ENCODE measurements at regions not wholly inside any gene's neighbourhood (a gene's known extent, or its start where the extent isn't known, plus 50 kb on each side); places are given as distances from the start of the nearest gene placed in this dataset.

DNA sequence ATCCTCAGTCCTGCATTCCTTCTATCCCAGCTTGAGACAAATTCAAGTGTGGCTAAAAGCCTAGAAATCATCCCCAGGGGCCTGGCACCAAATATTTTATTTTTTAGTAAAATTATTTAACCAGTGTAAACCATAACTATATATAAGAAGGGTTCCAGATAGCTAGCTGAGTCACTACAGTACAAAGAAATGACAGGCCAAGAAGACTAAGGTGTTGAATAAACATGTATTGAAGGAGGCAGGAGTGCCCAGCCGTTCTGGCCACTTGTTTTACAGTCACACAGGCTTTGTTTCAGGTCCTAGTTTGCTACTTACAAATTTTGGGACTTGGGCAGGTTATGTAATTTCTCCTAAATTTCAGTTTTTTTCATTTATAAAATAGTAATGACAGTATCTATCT lies 225.9 kb upstream of the PITX2 start:
- TF ChIP-seq EZH2phosphoT487 (IDR thresholded peaks at IDR 0.05; ENCODE audit: low read depth, severe bottlenecking, unreplicated experiment), result no peak
- no peak for TF ChIP-seq EZH2 (IDR thresholded peaks at IDR 0.05; ENCODE audit: borderline replicate concordance)
- DNase-seq (ENCODE audit: low spot score), result no peak
- Histone ChIP-seq H4K20me1 (ENCODE audit: insufficient read depth, poor library complexity, severe bottlenecking) (no peaks in the 10 kb centered on the region), H3K27ac (no peak overlapping the region), H3K4me1 (ENCODE audit: insufficient read depth) (peaks cover 7% of the 10 kb centered on the region), H3K9me2 (replicated peaks; ENCODE audit: insufficient read depth) (no peaks in the 10 kb centered on the region), H3K27me3 (no peaks in the 10 kb centered on the region), H3K9me3 (ENCODE audit: low read depth) (no peaks in the 10 kb centered on the region), H2AFZ (no peak overlapping the region), H3K4me3 (no peak overlapping the region), H3K4me2 (no peak overlapping the region), H3K79me2 (no peaks in the 10 kb centered on the region), H3K36me3 (replicated peaks; ENCODE audit: insufficient read depth, low read depth) (no peaks in the 10 kb centered on the region)
- 55% methylated on average over 1 of the region's 1 CpG for WGBS (ENCODE audit: low lambda C conversion rate, missing lambda C conversion rate)

DNA sequence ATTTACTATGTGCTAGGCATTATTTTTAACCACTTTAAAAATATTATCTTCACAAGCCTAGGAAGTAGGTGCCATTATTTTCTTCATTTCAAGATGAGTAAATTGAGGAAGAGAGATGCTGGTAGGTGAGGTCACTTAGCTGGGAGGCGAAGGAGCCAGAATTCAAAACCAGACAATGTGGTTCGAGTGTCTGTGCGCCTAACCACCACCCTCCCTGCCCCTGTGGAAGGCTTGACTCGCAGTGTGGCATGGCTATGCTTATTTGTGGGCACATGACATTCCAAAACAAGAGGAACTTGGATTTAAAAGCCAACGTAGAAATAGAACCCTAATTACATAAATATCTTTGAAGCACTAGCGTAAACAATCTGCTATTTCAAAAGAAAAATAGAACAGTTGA lies 226.6 kb upstream of the PITX2 start:
- H3K4me2 ChIP-seq, result no peak overlapping the region

DNA sequence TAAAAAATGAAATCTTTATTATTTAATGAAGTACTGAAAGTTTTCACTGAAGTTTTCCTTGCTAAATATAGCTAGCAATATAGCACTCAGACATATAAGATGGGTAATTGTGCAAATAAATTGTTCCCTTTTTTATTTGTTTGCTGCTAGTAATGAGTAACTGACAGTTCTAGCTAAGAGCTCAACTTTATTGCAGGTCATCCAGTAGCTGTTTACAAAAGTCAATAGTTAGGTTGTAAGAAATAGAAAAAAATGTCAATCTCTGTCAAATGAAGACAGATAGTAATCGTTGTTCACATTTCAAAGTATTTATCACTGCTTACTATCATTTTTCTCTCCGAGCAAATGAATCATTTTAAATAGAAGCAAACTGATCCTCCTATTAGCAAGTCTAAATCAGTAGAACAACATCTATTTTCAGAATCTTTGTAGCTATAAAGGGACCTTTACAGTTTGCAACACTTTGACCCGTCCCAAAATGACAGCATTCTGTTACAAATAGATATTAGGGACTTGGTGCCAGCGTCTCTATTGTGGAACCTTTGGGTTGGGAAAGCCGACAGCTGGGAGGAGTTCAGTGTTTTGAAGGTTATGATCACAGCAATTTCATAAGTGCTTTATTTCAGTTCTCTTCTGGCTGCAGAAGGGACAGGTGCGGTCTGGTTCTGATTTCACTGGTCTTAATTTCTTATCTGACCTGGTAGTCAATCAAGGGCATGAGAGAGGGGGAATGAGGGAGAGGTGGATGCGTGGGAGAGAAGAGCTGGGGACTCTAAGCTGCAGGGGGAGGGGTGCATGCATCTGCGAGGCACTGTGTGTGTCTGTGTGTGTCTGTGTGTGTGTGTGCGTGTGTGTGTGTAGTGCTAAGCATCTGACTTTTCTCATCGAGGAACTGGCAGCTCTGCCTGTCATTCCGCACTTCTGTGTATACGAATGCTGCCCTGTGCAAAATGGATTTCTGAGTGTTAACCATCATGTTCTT lies 227.9 kb upstream of the PITX2 start:
- TF ChIP-seq EZH2phosphoT487 (IDR thresholded peaks at IDR 0.05; ENCODE audit: low read depth, severe bottlenecking, unreplicated experiment) (no peak), EZH2 (IDR thresholded peaks at IDR 0.05; ENCODE audit: borderline replicate concordance) (no peak)
- TF ChIP-seq, protein P1, sequence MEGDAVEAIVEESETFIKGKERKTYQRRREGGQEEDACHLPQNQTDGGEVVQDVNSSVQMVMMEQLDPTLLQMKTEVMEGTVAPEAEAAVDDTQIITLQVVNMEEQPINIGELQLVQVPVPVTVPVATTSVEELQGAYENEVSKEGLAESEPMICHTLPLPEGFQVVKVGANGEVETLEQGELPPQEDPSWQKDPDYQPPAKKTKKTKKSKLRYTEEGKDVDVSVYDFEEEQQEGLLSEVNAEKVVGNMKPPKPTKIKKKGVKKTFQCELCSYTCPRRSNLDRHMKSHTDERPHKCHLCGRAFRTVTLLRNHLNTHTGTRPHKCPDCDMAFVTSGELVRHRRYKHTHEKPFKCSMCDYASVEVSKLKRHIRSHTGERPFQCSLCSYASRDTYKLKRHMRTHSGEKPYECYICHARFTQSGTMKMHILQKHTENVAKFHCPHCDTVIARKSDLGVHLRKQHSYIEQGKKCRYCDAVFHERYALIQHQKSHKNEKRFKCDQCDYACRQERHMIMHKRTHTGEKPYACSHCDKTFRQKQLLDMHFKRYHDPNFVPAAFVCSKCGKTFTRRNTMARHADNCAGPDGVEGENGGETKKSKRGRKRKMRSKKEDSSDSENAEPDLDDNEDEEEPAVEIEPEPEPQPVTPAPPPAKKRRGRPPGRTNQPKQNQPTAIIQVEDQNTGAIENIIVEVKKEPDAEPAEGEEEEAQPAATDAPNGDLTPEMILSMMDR (IDR thresholded peaks at IDR 0.05; ENCODE audit: poor library complexity), result no peak
- Histone ChIP-seq H3K9me2 (replicated peaks; ENCODE audit: insufficient read depth) (no peaks in the 10 kb centered on the region), H3K36me3 (replicated peaks; ENCODE audit: insufficient read depth, low read depth) (no peaks in the 10 kb centered on the region), H3K27me3 (no peaks in the 10 kb centered on the region), H3K27ac (no peak overlapping the region), H3K9me3 (ENCODE audit: low read depth) (no peaks in the 10 kb centered on the region), H2AFZ (no peak overlapping the region), H3K79me2 (no peaks in the 10 kb centered on the region), H4K20me1 (ENCODE audit: insufficient read depth, poor library complexity, severe bottlenecking) (no peaks in the 10 kb centered on the region), H3K4me2 (peak overlapping the region; percentile 62), H3K4me1 (ENCODE audit: insufficient read depth) (peaks cover 7% of the 10 kb centered on the region), H3K4me3 (no peak overlapping the region)
- WGBS (ENCODE audit: low lambda C conversion rate, missing lambda C conversion rate), result 26% methylated on average over 12 of the region's 12 CpGs
- DNase-seq (ENCODE audit: low spot score), result peak; percentile 19

More for the DNA sequence above, 226.6 kb upstream of the PITX2 start:
- no peaks in the 10 kb centered on the region for H4K20me1 ChIP-seq (ENCODE audit: insufficient read depth, poor library complexity, severe bottlenecking)
- WGBS (ENCODE audit: low lambda C conversion rate, missing lambda C conversion rate), result 76% methylated on average over 6 of the region's 6 CpGs
- H3K27ac ChIP-seq, result no peak overlapping the region
- DNase-seq (ENCODE audit: low spot score), result no peak
- H3K27me3 ChIP-seq, result no peaks in the 10 kb centered on the region
- H3K9me3 ChIP-seq (ENCODE audit: low read depth), result no peaks in the 10 kb centered on the region
- H2AFZ ChIP-seq, result no peak overlapping the region
- H3K36me3 ChIP-seq (replicated peaks; ENCODE audit: insufficient read depth, low read depth), result no peaks in the 10 kb centered on the region
- peaks cover 7% of the 10 kb centered on the region for H3K4me1 ChIP-seq (ENCODE audit: insufficient read depth)
- no peak overlapping the region for H3K4me3 ChIP-seq
- no peaks in the 10 kb centered on the region for H3K79me2 ChIP-seq
- no peaks in the 10 kb centered on the region for H3K9me2 ChIP-seq (replicated peaks; ENCODE audit: insufficient read depth)
- TF ChIP-seq EZH2 (IDR thresholded peaks at IDR 0.05; ENCODE audit: borderline replicate concordance), result no peak
- TF ChIP-seq EZH2phosphoT487 (IDR thresholded peaks at IDR 0.05; ENCODE audit: low read depth, severe bottlenecking, unreplicated experiment), result no peak
- TF ChIP-seq, protein P1 (IDR thresholded peaks at IDR 0.05; ENCODE audit: poor library complexity), result no peak

DNA sequence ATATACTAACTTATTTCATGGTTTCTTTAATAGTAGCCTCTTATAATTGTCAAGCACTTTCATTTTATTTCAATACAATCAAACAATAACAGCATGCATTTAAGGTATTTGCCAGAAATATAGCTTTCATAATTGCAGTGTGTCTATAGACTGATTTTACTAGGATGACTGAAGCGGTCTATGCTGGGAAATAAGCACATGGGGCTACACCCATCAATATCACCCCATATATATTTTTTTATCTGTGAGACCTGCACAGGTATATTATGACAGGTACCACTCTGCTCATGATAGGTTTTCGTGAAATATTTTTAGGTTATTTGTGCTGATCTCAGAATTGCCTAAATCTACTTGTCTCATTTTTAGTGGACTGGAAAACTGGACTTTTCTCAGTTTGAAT lies 229.1 kb upstream of the PITX2 start:
- Histone ChIP-seq H3K4me2 (no peak overlapping the region), H3K27ac (no peak overlapping the region), H3K4me1 (ENCODE audit: insufficient read depth) (peaks cover 7% of the 10 kb centered on the region), H3K9me3 (ENCODE audit: low read depth) (no peaks in the 10 kb centered on the region), H3K79me2 (no peaks in the 10 kb centered on the region), H2AFZ (no peak overlapping the region), H4K20me1 (ENCODE audit: insufficient read depth, poor library complexity, severe bottlenecking) (no peaks in the 10 kb centered on the region), H3K36me3 (replicated peaks; ENCODE audit: insufficient read depth, low read depth) (no peaks in the 10 kb centered on the region), H3K4me3 (no peak overlapping the region), H3K27me3 (no peaks in the 10 kb centered on the region), H3K9me2 (replicated peaks; ENCODE audit: insufficient read depth) (no peaks in the 10 kb centered on the region)
- no peak for DNase-seq (ENCODE audit: low spot score)
- 92% methylated on average over 2 of the region's 2 CpGs for WGBS (ENCODE audit: low lambda C conversion rate, missing lambda C conversion rate)
- TF ChIP-seq, protein P1 (IDR thresholded peaks at IDR 0.05; ENCODE audit: poor library complexity), result no peak
- no peak for TF ChIP-seq EZH2 (IDR thresholded peaks at IDR 0.05; ENCODE audit: borderline replicate concordance)
- no peak for TF ChIP-seq EZH2phosphoT487 (IDR thresholded peaks at IDR 0.05; ENCODE audit: low read depth, severe bottlenecking, unreplicated experiment)
